H1 (cell line): ENCODE measurements at regions not wholly inside any gene's neighbourhood (a gene's known extent, or its start where the extent isn't known, plus 50 kb on each side); places are given as distances from the start of the nearest gene placed in this dataset.
A peak's percentile ranks its signal among the peaks of the same experiment; 100 is the strongest.

Experiments used
- CTCF ChIA-PET: fragments of 300-600 bp; sonication (Branson Sonifier 250); formaldehyde crosslinking; loops from one replicate; lab custom pipeline; 2021; ENCODE audit not compliant: partially characterized antibody; lab: Charles Lee
- POLR2A ChIA-PET: fragments of 300-600 bp; sonication (Branson Sonifier 250); formaldehyde crosslinking; loops from one replicate; lab custom pipeline; 2021; ENCODE audit warnings: inconsistent platforms; ENCODE audit not compliant: partially characterized antibody; lab: Charles Lee
- DNase-seq, 2 experiments: peaks; one replicate each; pipeline versions ENCODE4 v3.0.0 to v3.0.0-alpha.2; 2010 to 2022; ENCODE audit warnings: low spot score in 2 of 2, low read depth in 1 of 2, mixed read lengths in 1 of 2
- FAIRE-seq: peaks from 2 replicates; lab custom pipeline; 2011; peaks lifted over from hg19 to GRCh38; lab: Jason Lieb, UNC
- H2AFZ ChIP-seq: 2 replicates; pipeline ENCODE4 v1.8.1; 2012; ENCODE audit warnings: low read length, inconsistent platforms
- H2AK5ac ChIP-seq: 2 replicates; pipeline ENCODE4 v1.6.1; 2013; ENCODE audit warnings: low read depth, low read length
- H2BK120ac ChIP-seq: replicated peaks from 2 replicates; pipeline ENCODE3; 2013; ENCODE audit warnings: low read depth, low read length, inconsistent platforms
- H2BK12ac ChIP-seq: 2 replicates; pipeline ENCODE4 v1.6.1; 2013; ENCODE audit warnings: low read depth, low read length
- H2BK15ac ChIP-seq: 2 replicates; pipeline ENCODE4 v1.6.1; 2013; ENCODE audit warnings: low read length
- H2BK20ac ChIP-seq: 2 replicates; pipeline ENCODE4 v1.6.1; 2013; ENCODE audit warnings: low read length
- H2BK5ac ChIP-seq: 2 replicates; pipeline ENCODE4 v1.6.1; 2013; ENCODE audit warnings: low read depth, low read length
- H3K14ac ChIP-seq: 2 replicates; pipeline ENCODE4 v1.6.1; 2013; ENCODE audit warnings: inconsistent platforms; ENCODE audit not compliant: insufficient read length
- H3K18ac ChIP-seq: 2 replicates; pipeline ENCODE4 v1.6.1; 2013; ENCODE audit warnings: low read length; ENCODE audit errors: extremely low read depth
- H3K23ac ChIP-seq: 2 replicates; pipeline ENCODE4 v1.6.1; 2013; ENCODE audit warnings: inconsistent platforms; ENCODE audit not compliant: insufficient read length
- H3K23me2 ChIP-seq: 2 replicates; pipeline ENCODE4 v1.6.1; 2013; ENCODE audit warnings: low read depth, low read length
- H3K27ac ChIP-seq: 2 replicates; pipeline ENCODE4 v1.6.1; 2011; ENCODE audit warnings: low read depth, low read length, inconsistent platforms
- H3K27me3 ChIP-seq, 4 experiments: replicated peaks in 1 of 4; 1 replicate in 1 of 4; 2 replicates in 3 of 4; pipeline versions ENCODE4 v1.6.1 to v1.8.1; 2011 to 2013; ENCODE audit warnings: low read length in 3 of 4, mild to moderate bottlenecking in 3 of 4, inconsistent platforms in 2 of 4, mixed read lengths in 2 of 4, moderate library complexity in 1 of 4; ENCODE audit not compliant: control insufficient read depth in 3 of 4, insufficient read depth in 3 of 4; ENCODE audit errors: extremely low read depth in 1 of 4
- H3K36me3 ChIP-seq, 4 experiments: 2 replicates each; pipeline versions ENCODE4 v1.6.1 to v1.8.1; 2011 to 2013; ENCODE audit warnings: mild to moderate bottlenecking in 4 of 4, low read length in 3 of 4, moderate library complexity in 2 of 4, control low read depth in 1 of 4, inconsistent platforms in 1 of 4; ENCODE audit not compliant: insufficient read depth in 4 of 4, control insufficient read depth in 2 of 4
- H3K4ac ChIP-seq: replicated peaks from 2 replicates; pipeline ENCODE3; 2013; ENCODE audit warnings: low read length, low read depth, mixed read lengths, inconsistent platforms; ENCODE audit not compliant: insufficient read length
- H3K4me1 ChIP-seq, 4 experiments: replicated peaks in 1 of 4; 1 replicate in 1 of 4; 2 replicates in 3 of 4; pipeline versions ENCODE4 v1.6.1 to v1.8.1; 2011 to 2013; ENCODE audit warnings: low read length in 3 of 4, inconsistent platforms in 2 of 4, mixed read lengths in 1 of 4; ENCODE audit not compliant: insufficient read depth in 4 of 4, control insufficient read depth in 3 of 4
- H3K4me2 ChIP-seq, 2 experiments: 2 replicates each; pipeline versions ENCODE4 v1.6.1 to v1.8.1; 2011 to 2013; ENCODE audit warnings: low read depth in 2 of 2, low read length in 2 of 2, control low read depth in 1 of 2, inconsistent platforms in 1 of 2, mild to moderate bottlenecking in 1 of 2; ENCODE audit not compliant: insufficient read depth in 1 of 2
- H3K4me3 ChIP-seq, 4 experiments: fragments of 200-600, 300-600 bp in 1 of 4; sonication (generic), shearing (Covaris generic), sonication (Bioruptor Twin) in 1 of 4; 2 replicates each; pipeline versions ENCODE4 v1.5.1 to v1.8.1; 2011 to 2016; ENCODE audit warnings: low read length in 4 of 4, low read depth in 3 of 4, control low read depth in 2 of 4, inconsistent platforms in 2 of 4, mild to moderate bottlenecking in 2 of 4, mixed read lengths in 1 of 4, moderate library complexity in 1 of 4; ENCODE audit not compliant: insufficient read depth in 2 of 4; ENCODE audit errors: extremely low read depth in 1 of 4
- H3K56ac ChIP-seq: replicated peaks from 2 replicates; pipeline ENCODE3; 2013; ENCODE audit warnings: low read depth, mild to moderate bottlenecking, mixed read lengths, low read length, inconsistent platforms; ENCODE audit not compliant: insufficient read length
- H3K79me1 ChIP-seq: 2 replicates; pipeline ENCODE4 v1.6.1; 2013; ENCODE audit warnings: low read depth, low read length, control low read depth
- H3K79me2 ChIP-seq, 2 experiments: 2 replicates each; pipeline versions ENCODE4 v1.6.1 to v1.8.1; 2012 to 2013; ENCODE audit warnings: low read length in 2 of 2, mild to moderate bottlenecking in 2 of 2, inconsistent platforms in 1 of 2; ENCODE audit not compliant: insufficient read depth in 2 of 2, control insufficient read depth in 1 of 2
- H3K9ac ChIP-seq, 4 experiments: replicated peaks in 1 of 4; 1 replicate in 1 of 4; 2 replicates in 3 of 4; pipeline versions ENCODE4 v1.6.1 to v1.8.1; 2011 to 2013; ENCODE audit warnings: low read depth in 3 of 4, low read length in 3 of 4, control low read depth in 2 of 4, mild to moderate bottlenecking in 2 of 4, moderate library complexity in 2 of 4, inconsistent platforms in 1 of 4; ENCODE audit errors: extremely low read depth in 1 of 4
- H3K9me3 ChIP-seq, 2 experiments: 2 replicates each; pipeline versions ENCODE4 v1.6.1 to v1.8.1; 2012 to 2013; ENCODE audit warnings: mild to moderate bottlenecking in 2 of 2, moderate library complexity in 2 of 2, control low read depth in 1 of 2, inconsistent platforms in 1 of 2, low read depth in 1 of 2, low read length in 1 of 2, mixed read lengths in 1 of 2; ENCODE audit not compliant: insufficient read depth in 2 of 2
- H4K20me1 ChIP-seq, 2 experiments: replicated peaks in 1 of 2; 2 replicates each; pipeline versions ENCODE3 to v1.8.1; 2011 to 2013; ENCODE audit warnings: inconsistent platforms in 2 of 2, low read length in 2 of 2, mild to moderate bottlenecking in 1 of 2; ENCODE audit not compliant: insufficient read depth in 2 of 2, control insufficient read depth in 1 of 2
- H4K5ac ChIP-seq: 2 replicates; pipeline ENCODE4 v1.6.1; 2013; ENCODE audit warnings: low read length, low read depth, mixed read lengths, inconsistent platforms; ENCODE audit not compliant: insufficient read length
- H4K8ac ChIP-seq: 2 replicates; pipeline ENCODE4 v1.8.0; 2013; ENCODE audit warnings: mild to moderate bottlenecking, moderate library complexity, low read length, inconsistent platforms; ENCODE audit not compliant: insufficient read depth; ENCODE audit errors: extremely low read depth
- H4K91ac ChIP-seq: replicated peaks from 2 replicates; pipeline ENCODE3; 2013; ENCODE audit warnings: low read length, mixed read lengths, inconsistent platforms; ENCODE audit not compliant: insufficient read length
- EP300 ChIP-seq, 2 experiments: IDR thresholded peaks; 1 replicate in 1 of 2; 2 replicates in 1 of 2; pipeline ENCODE4 v1.6.1; 2011 to 2012; ENCODE audit warnings: low read depth in 2 of 2, low read length in 2 of 2, mild to moderate bottlenecking in 2 of 2, borderline replicate concordance in 1 of 2, inconsistent platforms in 1 of 2, moderate library complexity in 1 of 2
- KDM1A ChIP-seq: fragments of 200-600, 300-600 bp; sonication (generic); IDR thresholded peaks from 2 replicates; pipeline ENCODE4 v1.7.1; 2016; ENCODE audit warnings: mild to moderate bottlenecking, low read length, borderline replicate concordance
- RFX5 ChIP-seq: IDR thresholded peaks from 2 replicates; pipeline ENCODE4 v1.6.1; 2011; ENCODE audit warnings: low read depth, low read length, improper control_type of control experiment, borderline replicate concordance
- WGBS, 2 experiments: shearing (Covaris generic) in 1 of 2; methylation state at CpG; one replicate each; pipeline versions ENCODE4 v1.1.6 to v1.1.7; 2013 to 2015; ENCODE audit warnings: low lambda C conversion rate in 2 of 2, mixed read lengths in 2 of 2, inconsistent platforms in 1 of 2, low coverage in 1 of 2, missing lambda C conversion rate in 1 of 2; ENCODE audit not compliant: insufficient replicate concordance in 2 of 2, insufficient coverage in 1 of 2, insufficient read length in 1 of 2; ENCODE audit errors: extremely low coverage in 1 of 2, missing lambda C conversion rate in 1 of 2; 5-methylcytosine and 5-hydroxymethylcytosine counted together

GRCh38 chr14:95442016-95442632, 74.3 kb downstream of the SYNE3 start:
- Histone ChIP-seq H2BK15ac (no peak overlapping the region), H3K36me3 (no peaks in the 10 kb centered on the region), H4K8ac (0 out of 2 replicates have a peak overlapping the region, but pooled peaks have one; percentile 31), H3K56ac (no peak overlapping the region), H3K23ac (no peak overlapping the region), H2BK5ac (no peak overlapping the region), H3K4me2 (no peak overlapping the region), H2AK5ac (no peak overlapping the region), H2BK20ac (no peak overlapping the region), H3K4ac (no peak overlapping the region), H2AFZ (no peak overlapping the region), H3K9ac (no peak overlapping the region), H3K27ac (no peak overlapping the region), H3K9me3 (no peaks in the 10 kb centered on the region), H3K4me3 (no peak overlapping the region), H3K18ac (no peak overlapping the region), H3K79me1 (no peaks in the 10 kb centered on the region), H3K4me1 (no peaks in the 10 kb centered on the region), H3K79me2 (no peaks in the 10 kb centered on the region), H3K14ac (no peak overlapping the region), H4K5ac (no peak overlapping the region), H2BK120ac (no peak overlapping the region), H4K20me1 (no peaks in the 10 kb centered on the region), H2BK12ac (no peak overlapping the region), H3K27me3 (no peaks in the 10 kb centered on the region), H3K23me2 (no peaks in the 10 kb centered on the region), H4K91ac (no peak overlapping the region)
- DNase-seq: no peak
- FAIRE-seq: no peak
- ChIA-PET POLR2A (interaction anchor here (0.8 to 1.4 kb wide), 3 partner anchors 10 to 92 kb away, joined by 3 to 5 read pairs (median 5); partner anchors contain the start of gene GLRX5), CTCF (interaction anchor here (0.6 to 13.2 kb wide), 44 partner anchors 7 to 716 kb away, joined by 3 to 113 read pairs (median 4); partner anchors contain the start of gene SYNE3)
- 67% methylated on average over 6 of the region's 6 CpGs; no CpG with 5 or more reads in 1 of the 2 experiments for WGBS, 2 experiments
- TF ChIP-seq EP300 (IDR thresholded peaks at IDR 0.05; ENCODE audit: borderline replicate concordance in 1 of 2, low read depth in 2 of 2, low read length in 2 of 2) (no peak), RFX5 (no peak), KDM1A (no peak)
